BLaER1 treated with 17β-estradiol and CSF1 and Interleukin-3, amounts not matched to agents 10 nM and 100 nM (cell line): ENCODE measurements at regions not wholly inside any gene's neighbourhood (a gene's known extent, or its start where the extent isn't known, plus 50 kb on each side); places are given as distances from the start of the nearest gene placed in this dataset.
A peak's percentile ranks its signal among the peaks of the same experiment; 100 is the strongest.

Experiments
- H3K27ac ChIP-seq, 11 experiments: shearing (Covaris generic); formaldehyde crosslinking; 2 replicates each; pipeline ENCODE4 v1.8.1; 2022
- H3K27me3 ChIP-seq, 11 experiments: shearing (Covaris generic); formaldehyde crosslinking; 2 replicates each; pipeline ENCODE4 v1.8.1; 2022
- H3K36me3 ChIP-seq, 11 experiments: shearing (Covaris generic); formaldehyde crosslinking; 2 replicates each; pipeline ENCODE4 v1.8.1; 2022
- H3K4me1 ChIP-seq, 10 experiments: shearing (Covaris generic); formaldehyde crosslinking; 2 replicates each; pipeline ENCODE4 v1.8.1; 2022
- H3K4me2 ChIP-seq, 11 experiments: shearing (Covaris generic); formaldehyde crosslinking; 2 replicates each; pipeline ENCODE4 v1.8.1; 2022
- H3K4me3 ChIP-seq, 10 experiments: shearing (Covaris generic); formaldehyde crosslinking; 2 replicates each; pipeline ENCODE4 v1.8.1; 2022
- H3K9ac ChIP-seq, 11 experiments: shearing (Covaris generic); formaldehyde crosslinking; 2 replicates each; pipeline ENCODE4 v1.8.1; 2022
- H3K9me3 ChIP-seq, 11 experiments: shearing (Covaris generic); formaldehyde crosslinking; replicated peaks in 1 of 11; 2 replicates each; pipeline ENCODE4 v1.8.1; 2022
- H4K20me1 ChIP-seq, 11 experiments: shearing (Covaris generic); formaldehyde crosslinking; 2 replicates each; pipeline ENCODE4 v1.8.1; 2022
- Cebpa-rat ChIP-seq, 11 experiments: shearing (Covaris generic); IDR thresholded peaks; 2 replicates each; pipeline ENCODE4 v1.8.1; 2022

GRCh38 chr6:109298605-109299264 lies 83.5 kb downstream of the CD164 start:
- Histone ChIP-seq H3K9me3 (no peaks in the 10 kb centered on the region), H3K36me3 (no peaks in the 10 kb centered on the region), H3K27ac (peak overlapping the region in 7 of 11 experiments; percentile 1 to 55 (median 14); a peak in 6 of 22 replicates), H3K4me3 (no peak overlapping the region), H3K4me2 (peak overlapping the region; percentile 70 to 92 (median 84)), H3K27me3 (no peaks in the 10 kb centered on the region), H3K4me1 (peaks cover 83 to 92% (median 90%) of the 10 kb centered on the region in 10 experiments), H4K20me1 (no peaks in the 10 kb centered on the region), H3K9ac (0 out of 22 replicates have a peak overlapping the region, but pooled peaks of 1 of the 11 experiments have one; percentile 14)
- TF ChIP-seq Cebpa-rat (IDR thresholded peaks at IDR 0.05) = no peak

- peaks cover 82 to 97% (median 94%) of the 10 kb centered on the region in 10 experiments for H3K4me1 ChIP-seq
- no peaks in the 10 kb centered on the region for H3K9me3 ChIP-seq
- no peak for TF ChIP-seq Cebpa-rat (IDR thresholded peaks at IDR 0.05)
- H3K4me3 ChIP-seq = no peak overlapping the region
- peak overlapping the region in 1 of 11 experiments; percentile 16; a peak in 1 of 22 replicates for H3K9ac ChIP-seq
- no peaks in the 10 kb centered on the region for H4K20me1 ChIP-seq
- peak overlapping the region; percentile 70 to 92 (median 82) for H3K4me2 ChIP-seq
- H3K36me3 ChIP-seq = no peaks in the 10 kb centered on the region
- peak overlapping the region in 5 of 11 experiments; percentile 3 to 39 (median 20); a peak in 7 of 22 replicates for H3K27ac ChIP-seq
- H3K27me3 ChIP-seq = no peaks in the 10 kb centered on the region
Observed at GRCh38 chr6:109297406-109298110, 84.7 kb downstream of the CD164 start.

GRCh38 chr6:109296971-109297372 lies 85.3 kb downstream of the CD164 start:
- peak overlapping the region; percentile 24 to 92 (median 82) for H3K4me2 ChIP-seq
- H3K27ac ChIP-seq = no peak overlapping the region
- H3K9ac ChIP-seq = no peak overlapping the region
- H3K27me3 ChIP-seq = no peaks in the 10 kb centered on the region
- peaks cover 88 to 100% (median 99%) of the 10 kb centered on the region in 10 experiments for H3K4me1 ChIP-seq
- H4K20me1 ChIP-seq = no peaks in the 10 kb centered on the region
- no peaks in the 10 kb centered on the region for H3K9me3 ChIP-seq
- H3K4me3 ChIP-seq = no peak overlapping the region
- no peaks in the 10 kb centered on the region for H3K36me3 ChIP-seq
- no peak for TF ChIP-seq Cebpa-rat (IDR thresholded peaks at IDR 0.05)

DNA sequence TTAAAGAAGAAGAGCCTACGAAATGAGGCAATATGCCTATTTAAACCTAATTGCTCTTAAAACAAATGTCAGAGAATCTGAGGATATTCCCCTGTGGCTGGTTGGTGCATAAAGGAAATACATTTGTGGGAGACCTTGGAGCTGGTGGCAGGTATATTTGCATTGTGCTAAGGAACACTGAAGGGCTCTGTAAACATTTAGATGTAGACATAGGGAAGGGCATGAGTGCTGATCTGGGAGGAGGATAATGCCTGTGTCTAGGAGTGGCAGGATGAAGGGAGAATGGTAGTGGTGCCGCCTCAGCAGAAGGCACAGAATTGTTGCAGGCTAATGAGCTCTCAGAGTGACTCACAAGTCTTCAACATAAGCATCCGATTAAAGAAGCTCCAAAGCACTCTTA lies 85.8 kb downstream of the CD164 start:
- Histone ChIP-seq H3K36me3 (no peaks in the 10 kb centered on the region), H3K4me3 (no peak overlapping the region), H4K20me1 (no peaks in the 10 kb centered on the region), H3K4me1 (peaks cover 85 to 100% (median 99%) of the 10 kb centered on the region in 10 experiments), H3K27me3 (no peaks in the 10 kb centered on the region), H3K9ac (no peak overlapping the region), H3K9me3 (peaks cover 0 to 1% (median 0%) of the 10 kb centered on the region in 11 experiments; a peak in 2 of 22 replicates), H3K27ac (no peak overlapping the region), H3K4me2 (peak overlapping the region; percentile 24 to 92 (median 82))
- no peak for TF ChIP-seq Cebpa-rat (IDR thresholded peaks at IDR 0.05)

- Histone ChIP-seq H3K4me3 (no peak overlapping the region), H3K9me3 (peaks cover 0 to 8% (median 4%) of the 10 kb centered on the region in 11 experiments; a peak in 13 of 22 replicates), H3K27me3 (no peaks in the 10 kb centered on the region), H4K20me1 (no peaks in the 10 kb centered on the region), H3K9ac (no peak overlapping the region), H3K4me2 (peak overlapping the region in 10 of 11 experiments; percentile 2 to 92 (median 80); a peak in 17 of 22 replicates), H3K4me1 (peaks cover 79 to 97% (median 94%) of the 10 kb centered on the region in 10 experiments), H3K27ac (0 out of 22 replicates have a peak overlapping the region, but pooled peaks of 1 of the 11 experiments have one; percentile 9), H3K36me3 (no peaks in the 10 kb centered on the region)
- TF ChIP-seq Cebpa-rat (IDR thresholded peaks at IDR 0.05) = no peak
Observed at GRCh38 chr6:109295774-109296156, 86.5 kb downstream of the CD164 start.

GRCh38 chr6:109295109-109295773 lies 87.0 kb downstream of the CD164 start:
- Histone ChIP-seq H3K9ac (no peak overlapping the region; a peak in 1 of 22 replicates), H3K27ac (0 out of 22 replicates have a peak overlapping the region, but pooled peaks of 1 of the 11 experiments have one; percentile 9), H3K4me2 (peak overlapping the region in 10 of 11 experiments; percentile 2 to 92 (median 80); a peak in 18 of 22 replicates)

DNA sequence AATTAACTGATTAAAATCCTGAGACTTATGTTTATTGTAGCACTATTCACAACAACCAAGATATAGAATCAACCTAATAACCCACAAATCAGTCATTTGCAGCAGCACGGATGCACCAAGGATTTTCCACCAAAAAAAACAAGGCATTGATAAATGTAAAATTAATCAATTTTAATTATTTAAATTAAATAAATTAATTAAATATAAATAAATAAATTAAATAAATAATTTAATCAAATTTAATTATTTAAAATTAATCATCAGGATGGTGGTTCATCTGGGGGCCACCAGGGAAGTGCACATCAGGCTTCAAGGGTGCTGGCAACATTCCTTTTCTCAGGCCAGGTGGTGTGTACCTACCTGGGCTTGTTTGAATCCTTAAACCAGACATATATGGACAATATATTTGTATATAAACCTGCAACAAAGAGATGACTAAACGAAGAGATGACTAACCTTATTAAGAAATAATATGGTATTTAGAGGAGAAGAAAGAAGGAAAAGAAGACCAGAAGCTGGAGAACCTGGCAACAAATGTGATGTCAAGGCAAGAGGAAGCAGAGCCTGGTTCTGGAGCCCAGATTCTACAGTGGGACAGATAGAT lies 89.2 kb downstream of the CD164 start:
- no peak overlapping the region for H3K4me3 ChIP-seq

More at GRCh38 chr6:109295109-109295773, 87.0 kb downstream of the CD164 start:
- peaks cover 0 to 14% (median 9%) of the 10 kb centered on the region in 11 experiments; a peak in 16 of 22 replicates for H3K9me3 ChIP-seq
- peaks cover 73 to 92% (median 88%) of the 10 kb centered on the region in 10 experiments for H3K4me1 ChIP-seq
- H3K27me3 ChIP-seq = no peaks in the 10 kb centered on the region
- no peaks in the 10 kb centered on the region for H3K36me3 ChIP-seq
- no peak for TF ChIP-seq Cebpa-rat (IDR thresholded peaks at IDR 0.05)
- no peaks in the 10 kb centered on the region for H4K20me1 ChIP-seq
- H3K4me3 ChIP-seq = no peak overlapping the region

DNA sequence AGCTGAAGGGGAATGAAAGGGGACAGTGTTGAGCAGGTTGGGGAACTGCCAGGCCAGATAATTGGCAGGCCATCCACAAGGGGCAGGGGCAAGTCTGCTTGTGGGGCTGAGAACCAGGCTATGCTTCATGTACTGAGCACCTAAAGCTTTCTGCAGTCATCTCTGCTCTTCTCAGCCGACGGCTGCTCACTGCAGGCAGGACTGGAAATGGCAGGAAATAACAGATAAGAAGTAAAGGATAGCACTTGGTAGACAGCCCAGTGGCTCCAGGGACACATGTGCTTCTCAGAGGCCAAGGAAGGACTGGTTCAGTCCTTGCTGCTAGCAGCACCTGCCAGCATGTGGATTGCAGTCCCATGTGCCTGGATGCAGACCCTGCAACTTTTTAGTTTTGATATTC lies 89.8 kb downstream of the CD164 start:
- Histone ChIP-seq H3K27ac (peak overlapping the region in 3 of 11 experiments; percentile 16 to 24 (median 17); a peak in 4 of 22 replicates), H3K9me3 (peaks cover 0 to 20% (median 15%) of the 10 kb centered on the region in 11 experiments; a peak in 16 of 22 replicates), H3K4me2 (peak overlapping the region; percentile 31 to 92 (median 61)), H3K9ac (no peak overlapping the region), H4K20me1 (no peaks in the 10 kb centered on the region), H3K4me3 (no peak overlapping the region), H3K36me3 (no peaks in the 10 kb centered on the region), H3K27me3 (no peaks in the 10 kb centered on the region), H3K4me1 (peaks cover 45 to 64% (median 60%) of the 10 kb centered on the region in 10 experiments)
- no peak for TF ChIP-seq Cebpa-rat (IDR thresholded peaks at IDR 0.05)

More for the DNA sequence above, 89.2 kb downstream of the CD164 start:
- Histone ChIP-seq H4K20me1 (no peaks in the 10 kb centered on the region), H3K36me3 (no peaks in the 10 kb centered on the region), H3K9ac (peak overlapping the region in 2 of 11 experiments; percentile 12 to 52; a peak in 2 of 22 replicates), H3K27ac (peak overlapping the region in 8 of 11 experiments; percentile 37 to 68 (median 54); a peak in 12 of 22 replicates), H3K9me3 (peaks cover 0 to 20% (median 15%) of the 10 kb centered on the region in 11 experiments; a peak in 16 of 22 replicates), H3K27me3 (no peaks in the 10 kb centered on the region), H3K4me2 (peak overlapping the region in 10 of 11 experiments; percentile 75 to 92 (median 84); a peak in 20 of 22 replicates), H3K4me1 (peaks cover 52 to 71% (median 67%) of the 10 kb centered on the region in 10 experiments)
- no peak for TF ChIP-seq Cebpa-rat (IDR thresholded peaks at IDR 0.05)
